Choroid plexus epithelial cell (primary cell): ENCODE measurements at regions not wholly inside any gene's neighbourhood (a gene's known extent, or its start where the extent isn't known, plus 50 kb on each side); places are given as distances from the start of the nearest gene placed in this dataset.
"Not testable (repeated sequence)": the region's sequence is repeated elsewhere in the genome, so short reads cannot be mapped to it uniquely, and the experiment has no call there.

ENCODE experiments used
- DNase-seq: peaks from one replicate; pipeline ENCODE4 v3.0.0-alpha.2; 2010; ENCODE audit warnings: low read depth
- H3K4me3 ChIP-seq: 2 replicates; pipeline ENCODE4 v1.5.1; 2011; ENCODE audit warnings: low read depth, mild to moderate bottlenecking, control low read depth, low read length, moderate library complexity
- TF ChIP-seq, protein P1 (sequence below): conservative IDR thresholded peaks from 2 replicates; pipeline ENCODE4 v1.5.1; 2011; ENCODE audit warnings: low read depth, mild to moderate bottlenecking, control low read depth, inconsistent platforms, low read length, moderate library complexity

DNA sequence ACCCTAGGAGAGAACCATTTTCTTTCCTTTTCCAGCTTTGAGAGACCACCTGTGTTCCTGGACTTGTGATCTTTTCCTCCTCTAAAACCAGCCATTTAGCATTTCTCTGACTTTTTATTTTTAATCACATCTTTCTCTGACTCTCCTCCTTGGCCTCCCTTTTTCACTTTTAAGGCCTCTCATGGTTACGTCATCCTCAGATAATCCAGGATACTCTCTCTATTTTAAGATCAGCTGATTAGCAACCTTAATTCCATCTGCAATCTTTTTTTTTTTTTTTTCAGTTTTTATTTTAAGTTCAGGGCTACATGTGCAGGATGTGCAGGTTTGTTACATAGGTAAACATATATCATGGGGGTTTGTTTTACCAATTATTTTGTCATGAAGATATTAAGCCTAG, 54.0 kb downstream of the RFPL4B start:
- H3K4me3 ChIP-seq: no peak overlapping the region
- TF ChIP-seq, protein P1, sequence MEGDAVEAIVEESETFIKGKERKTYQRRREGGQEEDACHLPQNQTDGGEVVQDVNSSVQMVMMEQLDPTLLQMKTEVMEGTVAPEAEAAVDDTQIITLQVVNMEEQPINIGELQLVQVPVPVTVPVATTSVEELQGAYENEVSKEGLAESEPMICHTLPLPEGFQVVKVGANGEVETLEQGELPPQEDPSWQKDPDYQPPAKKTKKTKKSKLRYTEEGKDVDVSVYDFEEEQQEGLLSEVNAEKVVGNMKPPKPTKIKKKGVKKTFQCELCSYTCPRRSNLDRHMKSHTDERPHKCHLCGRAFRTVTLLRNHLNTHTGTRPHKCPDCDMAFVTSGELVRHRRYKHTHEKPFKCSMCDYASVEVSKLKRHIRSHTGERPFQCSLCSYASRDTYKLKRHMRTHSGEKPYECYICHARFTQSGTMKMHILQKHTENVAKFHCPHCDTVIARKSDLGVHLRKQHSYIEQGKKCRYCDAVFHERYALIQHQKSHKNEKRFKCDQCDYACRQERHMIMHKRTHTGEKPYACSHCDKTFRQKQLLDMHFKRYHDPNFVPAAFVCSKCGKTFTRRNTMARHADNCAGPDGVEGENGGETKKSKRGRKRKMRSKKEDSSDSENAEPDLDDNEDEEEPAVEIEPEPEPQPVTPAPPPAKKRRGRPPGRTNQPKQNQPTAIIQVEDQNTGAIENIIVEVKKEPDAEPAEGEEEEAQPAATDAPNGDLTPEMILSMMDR: no peak
- DNase-seq: no peak

DNA sequence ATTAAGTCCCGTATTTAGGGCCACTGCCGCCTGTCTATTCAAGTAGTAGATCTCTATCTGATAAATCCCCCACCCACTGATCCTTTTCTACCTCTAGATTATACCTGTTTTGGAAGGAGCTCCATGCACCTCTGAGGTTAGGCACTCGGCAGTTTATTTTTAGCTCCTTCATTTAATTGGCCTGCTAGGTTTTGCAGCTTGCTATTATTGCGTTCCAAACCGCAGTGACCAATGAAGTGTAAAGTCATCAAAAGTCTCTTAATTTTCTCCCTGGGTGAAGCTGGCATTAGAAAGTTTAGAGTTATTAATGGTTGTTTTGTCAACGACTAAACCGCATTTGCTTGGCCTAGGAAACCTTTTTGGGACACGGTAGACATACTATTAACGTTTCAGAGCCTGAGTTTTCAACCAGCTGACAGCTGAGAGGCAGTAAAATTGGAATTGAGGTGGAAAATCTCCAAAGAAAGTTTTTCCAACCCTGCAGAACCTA, 60.0 kb downstream of the RFPL4B start:
- TF ChIP-seq, protein P1: no peak
- DNase-seq: no peak

DNA sequence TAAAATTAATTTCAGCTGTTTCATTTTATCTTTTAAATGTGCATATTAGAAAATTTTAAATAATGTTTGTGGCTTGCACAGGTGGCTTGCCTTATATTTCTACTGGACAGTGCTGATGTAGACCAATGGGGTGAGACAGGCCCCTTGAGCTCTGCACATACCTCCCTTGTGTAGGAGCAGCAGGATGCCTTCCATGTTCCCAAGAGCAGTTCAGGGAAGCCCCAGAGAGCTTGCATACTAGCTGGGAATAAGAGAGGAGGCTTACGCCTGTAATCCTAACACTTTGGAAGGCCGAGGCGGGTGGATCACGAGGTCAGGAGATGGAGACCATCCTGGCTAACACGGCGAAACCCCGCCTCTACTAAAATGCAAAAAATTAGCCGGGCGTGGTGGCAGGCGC, 61.4 kb downstream of the RFPL4B start:
- H3K4me3 ChIP-seq: no peak overlapping the region
- TF ChIP-seq, protein P1: no peak
- DNase-seq: no peak

More for the DNA sequence above, 60.0 kb downstream of the RFPL4B start:
- no peak overlapping the region for H3K4me3 ChIP-seq

DNA sequence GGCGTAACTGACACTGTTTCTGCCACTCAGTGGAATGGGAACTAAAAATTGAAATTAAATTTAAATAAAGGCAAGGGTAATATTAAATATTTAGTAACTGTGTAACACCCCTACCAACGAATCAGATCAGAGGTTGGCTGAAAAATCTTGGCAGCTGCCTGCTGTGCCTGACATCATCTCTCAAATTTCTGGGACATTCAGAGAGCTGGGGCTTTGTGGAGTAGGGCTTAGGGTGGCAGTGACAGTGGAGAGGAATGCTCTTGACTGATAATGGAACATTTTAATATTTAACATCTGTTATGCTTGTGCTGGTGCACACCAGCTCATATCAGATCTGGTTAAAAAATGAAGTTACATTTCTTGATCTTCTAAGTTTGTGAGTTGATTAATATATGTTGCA, 62.2 kb downstream of the RFPL4B start:
- H3K4me3 ChIP-seq: no peak overlapping the region
- DNase-seq: peak; percentile 12
- TF ChIP-seq, protein P1: no peak

GRCh38 chr6:112413780-112414179, 66.7 kb downstream of the RFPL4B start:
- DNase-seq: peak; percentile 11
- TF ChIP-seq, protein P1: no peak

DNA sequence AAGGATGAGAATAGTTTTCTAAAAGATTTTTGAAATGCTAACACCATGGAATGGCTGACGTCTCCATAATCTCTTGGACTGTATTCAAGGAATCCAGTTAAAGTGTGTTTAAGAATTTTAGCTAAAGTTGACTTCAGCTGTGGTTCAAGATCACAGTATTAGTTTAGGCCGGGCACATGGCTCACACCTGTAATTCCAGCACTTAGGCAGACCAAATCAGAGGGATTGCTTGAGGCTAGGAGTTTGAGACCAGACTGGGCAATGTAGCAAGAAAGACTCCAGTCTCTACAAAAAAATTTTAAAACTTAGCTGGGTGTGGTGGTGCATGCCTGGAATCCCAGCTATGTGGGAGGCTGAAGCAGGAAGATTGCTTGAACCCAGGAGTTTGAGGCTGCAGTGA, 68.2 kb downstream of the RFPL4B start:
- no peak overlapping the region for H3K4me3 ChIP-seq
- peak; percentile 13 for DNase-seq
- TF ChIP-seq, protein P1: no peak

More at GRCh38 chr6:112413780-112414179, 66.7 kb downstream of the RFPL4B start:
- H3K4me3 ChIP-seq: no peak overlapping the region

DNA sequence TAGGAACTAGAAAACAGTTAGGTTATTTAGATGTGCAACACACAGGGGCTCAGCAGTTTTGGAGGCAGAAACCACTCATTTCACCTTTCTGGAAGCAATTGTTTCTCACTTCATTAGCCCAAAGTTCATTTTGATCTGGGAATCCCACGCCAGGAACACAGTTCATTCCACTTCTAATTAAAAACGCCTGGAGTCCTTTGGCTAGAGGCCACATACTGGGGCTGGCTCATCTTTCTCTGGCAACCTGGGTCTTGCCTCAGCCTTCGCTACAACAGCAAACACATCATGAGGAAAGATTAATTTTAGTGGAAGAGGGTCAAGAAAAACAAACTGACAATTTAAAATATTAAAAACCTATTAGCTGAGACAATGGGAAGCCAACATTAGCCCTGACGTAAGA, 69.7 kb downstream of the RFPL4B start:
- DNase-seq: peak; percentile 4
- no peak overlapping the region for H3K4me3 ChIP-seq

DNA sequence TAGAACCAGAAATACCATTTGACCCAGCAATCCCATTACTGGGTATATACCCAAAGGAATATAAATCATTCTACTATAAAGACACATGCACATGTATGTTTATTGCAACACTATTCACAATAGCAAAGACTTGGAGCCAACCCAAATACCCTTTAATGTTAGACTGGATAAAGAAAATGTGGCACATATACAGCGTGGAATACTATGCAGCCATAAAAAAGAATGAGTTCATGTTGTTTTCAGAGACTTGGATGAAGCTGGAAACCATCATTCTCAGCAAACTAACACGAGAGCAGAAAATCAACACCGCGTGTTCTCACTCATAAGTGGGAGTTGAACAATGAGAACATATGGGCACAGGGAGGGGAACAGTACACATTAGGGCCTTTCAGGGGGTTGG, 79.9 kb downstream of the RFPL4B start:
- DNase-seq, H3K4me3 ChIP-seq: not testable (repeated sequence)

More for the DNA sequence above, 69.7 kb downstream of the RFPL4B start:
- TF ChIP-seq, protein P1: no peak
